H9 (cell line): ENCODE measurements at regions not wholly inside any gene's neighbourhood (a gene's known extent, or its start where the extent isn't known, plus 50 kb on each side); places are given as distances from the start of the nearest gene placed in this dataset.

Experiments used
- DNase-seq: peaks from one replicate; pipeline ENCODE4 v3.0.0-alpha.2; 2017
- H2AFZ ChIP-seq: one replicate; pipeline ENCODE4 v1.6.1; 2013; ENCODE audit warnings: mild to moderate bottlenecking, low read length, control low read depth, moderate library complexity
- H2AK5ac ChIP-seq: 2 replicates; pipeline ENCODE4 v1.6.1; 2013; ENCODE audit warnings: low read length, control low read depth, mixed read lengths; ENCODE audit not compliant: insufficient read length
- H2BK120ac ChIP-seq: one replicate; pipeline ENCODE4 v1.6.1; 2013; ENCODE audit warnings: low read depth, mild to moderate bottlenecking, low read length, control low read depth, inconsistent platforms; ENCODE audit not compliant: poor library complexity, severe bottlenecking
- H2BK12ac ChIP-seq: 2 replicates; pipeline ENCODE4 v1.6.1; 2013; ENCODE audit warnings: low read length, control low read depth, mixed read lengths, low read depth; ENCODE audit not compliant: insufficient read length
- H2BK15ac ChIP-seq: 2 replicates; pipeline ENCODE4 v1.6.1; 2013; ENCODE audit warnings: low read depth, low read length, control low read depth
- H2BK20ac ChIP-seq: one replicate; pipeline ENCODE4 v1.6.1; 2013; ENCODE audit warnings: low read depth, mild to moderate bottlenecking, low read length, control low read depth, inconsistent platforms; ENCODE audit not compliant: poor library complexity, severe bottlenecking
- H2BK5ac ChIP-seq: 2 replicates; pipeline ENCODE4 v1.6.1; 2013; ENCODE audit warnings: low read length, control low read depth, mixed read lengths; ENCODE audit not compliant: insufficient read length
- H3K14ac ChIP-seq: 2 replicates; pipeline ENCODE4 v1.6.1; 2013; ENCODE audit warnings: low read length, control low read depth; ENCODE audit not compliant: insufficient read depth
- H3K18ac ChIP-seq: 2 replicates; pipeline ENCODE4 v1.6.1; 2013; ENCODE audit warnings: low read depth, mild to moderate bottlenecking, mixed read lengths, low read length, control low read depth; ENCODE audit not compliant: insufficient read length
- H3K23ac ChIP-seq: 2 replicates; pipeline ENCODE4 v1.6.1; 2013; ENCODE audit warnings: low read length, control low read depth, mixed read lengths, low read depth; ENCODE audit not compliant: insufficient read length
- H3K23me2 ChIP-seq: 2 replicates; pipeline ENCODE4 v1.6.1; 2013; ENCODE audit warnings: low read depth, mild to moderate bottlenecking, mixed read lengths, low read length, control low read depth; ENCODE audit not compliant: insufficient read length, poor library complexity, severe bottlenecking
- H3K27ac ChIP-seq: 2 replicates; pipeline ENCODE4 v1.5.1; 2013; ENCODE audit warnings: low read length, control low read depth, mixed read lengths, low read depth; ENCODE audit not compliant: insufficient read length
- H3K27me3 ChIP-seq: 2 replicates; pipeline ENCODE4 v1.6.1; 2013; ENCODE audit warnings: low read length, control low read depth, inconsistent platforms; ENCODE audit not compliant: insufficient read depth
- H3K4ac ChIP-seq: 2 replicates; pipeline ENCODE4 v1.6.1; 2013; ENCODE audit warnings: low read depth, mild to moderate bottlenecking, control low read depth, inconsistent platforms, low read length, moderate library complexity
- H3K4me1 ChIP-seq: 2 replicates; pipeline ENCODE4 v1.6.1; 2013; ENCODE audit warnings: low read length, control low read depth, inconsistent platforms; ENCODE audit not compliant: insufficient read depth
- H3K4me2 ChIP-seq: 2 replicates; pipeline ENCODE4 v1.6.1; 2013; ENCODE audit warnings: low read length, control low read depth, mixed read lengths; ENCODE audit not compliant: insufficient read length, insufficient read depth
- H3K56ac ChIP-seq: 2 replicates; pipeline ENCODE4 v1.6.1; 2013; ENCODE audit warnings: low read depth, mild to moderate bottlenecking, mixed read lengths, low read length, control low read depth; ENCODE audit not compliant: insufficient read length
- H3K79me1 ChIP-seq: 2 replicates; pipeline ENCODE4 v1.6.1; 2013; ENCODE audit warnings: low read depth, mild to moderate bottlenecking, moderate library complexity, low read length, control low read depth, inconsistent platforms; ENCODE audit not compliant: insufficient read depth, poor library complexity, severe bottlenecking
- H3K79me2 ChIP-seq: 2 replicates; pipeline ENCODE4 v1.6.1; 2013; ENCODE audit warnings: low read length, control low read depth, inconsistent platforms; ENCODE audit not compliant: insufficient read depth
- H3K9ac ChIP-seq: 2 replicates; pipeline ENCODE4 v1.6.1; 2013; ENCODE audit warnings: low read length, control low read depth, mixed read lengths; ENCODE audit not compliant: insufficient read length; ENCODE audit errors: extremely low read depth
- H3K9me3 ChIP-seq: one replicate; pipeline ENCODE4 v1.6.1; 2013; ENCODE audit warnings: low read depth, low read length, inconsistent platforms; ENCODE audit not compliant: control insufficient read depth
- H3T11ph ChIP-seq: one replicate; pipeline ENCODE4 v1.6.1; 2013; ENCODE audit warnings: mild to moderate bottlenecking, low read length, control low read depth, inconsistent platforms
- H4K20me1 ChIP-seq: one replicate; pipeline ENCODE4 v1.6.1; 2013; ENCODE audit not compliant: control insufficient read depth, insufficient read length, insufficient read depth
- H4K5ac ChIP-seq: 2 replicates; pipeline ENCODE4 v1.6.1; 2013; ENCODE audit warnings: low read depth, mild to moderate bottlenecking, mixed read lengths, low read length, control low read depth; ENCODE audit not compliant: insufficient read length
- H4K8ac ChIP-seq: replicated peaks from 2 replicates; pipeline ENCODE4 v1.6.1; 2013; ENCODE audit warnings: low read length, control low read depth, mixed read lengths, low read depth; ENCODE audit not compliant: insufficient read length
- H4K91ac ChIP-seq: 2 replicates; pipeline ENCODE4 v1.6.1; 2013; ENCODE audit warnings: low read depth, mild to moderate bottlenecking, moderate library complexity, mixed read lengths, low read length, control low read depth; ENCODE audit not compliant: insufficient read length
- H3K27ac Mint-ChIP-seq, 3 experiments: 2 replicates in 2 of 3; 3 replicates in 1 of 3; pipeline ENCODE4 v1.8.0; 2020 to 2021; ENCODE audit warnings: mixed read lengths in 3 of 3, mild to moderate bottlenecking in 1 of 3, moderate library complexity in 1 of 3
- H3K27me3 Mint-ChIP-seq: 2 replicates; pipeline ENCODE4 v1.8.0; 2021; ENCODE audit warnings: low read depth, mild to moderate bottlenecking, moderate library complexity, mixed read lengths
- H3K36me3 Mint-ChIP-seq, 3 experiments: 2 replicates in 2 of 3; 3 replicates in 1 of 3; pipeline ENCODE4 v1.8.0; 2020 to 2021; ENCODE audit warnings: low read depth in 3 of 3, mixed read lengths in 3 of 3; ENCODE audit not compliant: insufficient read depth in 1 of 3
- H3K4me1 Mint-ChIP-seq, 2 experiments: 2 replicates each; pipeline ENCODE4 v1.8.0; 2020; ENCODE audit warnings: mixed read lengths in 2 of 2
- H3K4me3 Mint-ChIP-seq, 2 experiments: 2 replicates in 1 of 2; 3 replicates in 1 of 2; pipeline ENCODE4 v1.8.0; 2020 to 2021; ENCODE audit warnings: mild to moderate bottlenecking in 2 of 2, mixed read lengths in 2 of 2, moderate library complexity in 1 of 2
- H3K9me3 Mint-ChIP-seq, 2 experiments: 2 replicates in 1 of 2; 3 replicates in 1 of 2; pipeline ENCODE4 v1.8.0; 2020; ENCODE audit warnings: mild to moderate bottlenecking in 2 of 2, mixed read lengths in 2 of 2, moderate library complexity in 1 of 2
- WGBS: extraction: QIAGEN DNeasy Blood & Tissue Kit; methylation state at CpG from one replicate; pipeline ENCODE4 v1.1.7; 2013; ENCODE audit warnings: missing lambda C conversion rate, low lambda C conversion rate, mixed read lengths; ENCODE audit not compliant: insufficient read length; ENCODE audit errors: extremely low coverage; 5-methylcytosine and 5-hydroxymethylcytosine counted together
- TF ChIP-seq, protein P1 (sequence below): fragments of 200-600 bp; sonication (generic); conservative IDR thresholded peaks from 3 replicates; pipeline ENCODE4 v1.8.0; 2021; ENCODE audit warnings: antibody characterized with exemption, mild to moderate bottlenecking

DNA sequence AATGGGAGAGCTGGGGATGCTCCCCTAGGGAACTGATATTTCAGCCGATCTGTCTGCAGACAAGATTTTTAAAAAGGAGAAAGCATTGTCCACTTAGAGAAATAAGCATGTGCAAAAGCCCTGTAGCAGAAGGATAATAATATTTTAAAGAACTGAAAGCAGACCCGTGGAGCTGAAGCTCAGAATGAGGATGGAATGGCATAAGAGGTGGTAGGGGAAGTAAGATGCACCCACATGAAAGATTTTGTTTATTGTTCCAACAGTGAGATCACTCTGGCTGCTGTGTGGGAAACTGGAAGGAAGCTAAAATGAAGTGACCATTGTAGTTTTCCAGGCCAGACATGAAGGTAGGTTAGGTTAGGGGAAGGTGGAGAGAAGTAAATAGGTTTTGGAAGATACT lies 266.4 kb upstream of the PRDM1 start:
- Histone ChIP-seq H4K5ac (no peak overlapping the region), H2AFZ (no peak overlapping the region), H3K23me2 (no peaks in the 10 kb centered on the region), H3K79me2 (no peaks in the 10 kb centered on the region), H2BK12ac (no peak overlapping the region), H3K18ac (no peak overlapping the region), H3K56ac (no peak overlapping the region), H3K4ac (no peak overlapping the region), H3K14ac (no peak overlapping the region), H3K27ac (no peak overlapping the region), H3K23ac (no peak overlapping the region), H3K4me2 (no peak overlapping the region), H4K20me1 (no peaks in the 10 kb centered on the region), H3T11ph (no peak overlapping the region), H2BK20ac (no peak overlapping the region), H2AK5ac (no peak overlapping the region), H2BK120ac (no peak overlapping the region), H3K9me3 (no peaks in the 10 kb centered on the region), H3K27me3 (no peaks in the 10 kb centered on the region), H2BK15ac (no peak overlapping the region), H2BK5ac (no peak overlapping the region), H3K79me1 (no peaks in the 10 kb centered on the region), H3K4me1 (no peaks in the 10 kb centered on the region), H4K91ac (no peak overlapping the region), H4K8ac (no peak overlapping the region), H3K9ac (no peak overlapping the region)
- no peaks in the 10 kb centered on the region for H3K4me1 Mint-ChIP-seq
- WGBS, result no CpG with 5 or more reads among the region's 2 CpGs
- TF ChIP-seq, protein P1, sequence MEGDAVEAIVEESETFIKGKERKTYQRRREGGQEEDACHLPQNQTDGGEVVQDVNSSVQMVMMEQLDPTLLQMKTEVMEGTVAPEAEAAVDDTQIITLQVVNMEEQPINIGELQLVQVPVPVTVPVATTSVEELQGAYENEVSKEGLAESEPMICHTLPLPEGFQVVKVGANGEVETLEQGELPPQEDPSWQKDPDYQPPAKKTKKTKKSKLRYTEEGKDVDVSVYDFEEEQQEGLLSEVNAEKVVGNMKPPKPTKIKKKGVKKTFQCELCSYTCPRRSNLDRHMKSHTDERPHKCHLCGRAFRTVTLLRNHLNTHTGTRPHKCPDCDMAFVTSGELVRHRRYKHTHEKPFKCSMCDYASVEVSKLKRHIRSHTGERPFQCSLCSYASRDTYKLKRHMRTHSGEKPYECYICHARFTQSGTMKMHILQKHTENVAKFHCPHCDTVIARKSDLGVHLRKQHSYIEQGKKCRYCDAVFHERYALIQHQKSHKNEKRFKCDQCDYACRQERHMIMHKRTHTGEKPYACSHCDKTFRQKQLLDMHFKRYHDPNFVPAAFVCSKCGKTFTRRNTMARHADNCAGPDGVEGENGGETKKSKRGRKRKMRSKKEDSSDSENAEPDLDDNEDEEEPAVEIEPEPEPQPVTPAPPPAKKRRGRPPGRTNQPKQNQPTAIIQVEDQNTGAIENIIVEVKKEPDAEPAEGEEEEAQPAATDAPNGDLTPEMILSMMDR, result no peak
- peaks cover 0 to 3% (median 2%) of the 10 kb centered on the region in 3 experiments; a peak in 1 of 7 replicates for H3K36me3 Mint-ChIP-seq
- no peak overlapping the region for H3K4me3 Mint-ChIP-seq
- DNase-seq, result no peak
- H3K9me3 Mint-ChIP-seq, result peaks cover 9 to 12% of the 10 kb centered on the region in 2 experiments; a peak in 3 of 5 replicates
- H3K27ac Mint-ChIP-seq, result no peak overlapping the region
- no peaks in the 10 kb centered on the region for H3K27me3 Mint-ChIP-seq
